Activated naive CD8-positive, alpha-beta T cell treated with anti-CD3 and anti-CD28 coated beads, Interleukin-2, amount 10 ng/mL, durations not matched to agents 7 days and 5 days (primary cell): ENCODE measurements at regions not wholly inside any gene's neighbourhood (a gene's known extent, or its start where the extent isn't known, plus 50 kb on each side); places are given as distances from the start of the nearest gene placed in this dataset.
"Not testable (repeated sequence)": the region's sequence is repeated elsewhere in the genome, so short reads cannot be mapped to it uniquely, and the experiment has no call there.

Experiments used
- ATAC-seq: fragments of 150-1000 bp; cut with Tn5 transposase; one replicate; pipeline ENCODE4 v1.10.0; 2021; ENCODE audit warnings: low read depth, moderate library complexity
- POLR2A ChIA-PET: fragments of 350-600 bp; sonication (Branson Sonifier 250); formaldehyde crosslinking; loops from one replicate; lab custom pipeline; 2021; ENCODE audit warnings: antibody characterized with exemption; lab: Charles Lee
- DNase-seq: peaks from one replicate; pipeline ENCODE4 v3.0.0; 2021
- H3K27ac Mint-ChIP-seq: one replicate; pipeline ENCODE4 v1.8.0; 2022; ENCODE audit warnings: mild to moderate bottlenecking, mixed read lengths
- H3K27me3 Mint-ChIP-seq: one replicate; pipeline ENCODE4 v1.8.0; 2022; ENCODE audit warnings: mild to moderate bottlenecking, moderate library complexity, mixed read lengths
- H3K36me3 Mint-ChIP-seq: one replicate; pipeline ENCODE4 v1.8.0; 2021; ENCODE audit warnings: mild to moderate bottlenecking, mixed read lengths
- H3K4me1 Mint-ChIP-seq: one replicate; pipeline ENCODE4 v1.8.0; 2021; ENCODE audit warnings: mixed read lengths
- H3K4me3 Mint-ChIP-seq: one replicate; pipeline ENCODE4 v1.8.0; 2022; ENCODE audit warnings: mild to moderate bottlenecking, moderate library complexity, mixed read lengths
- H3K9me3 Mint-ChIP-seq: one replicate; pipeline ENCODE4 v1.8.0; 2021; ENCODE audit warnings: mixed read lengths

DNA sequence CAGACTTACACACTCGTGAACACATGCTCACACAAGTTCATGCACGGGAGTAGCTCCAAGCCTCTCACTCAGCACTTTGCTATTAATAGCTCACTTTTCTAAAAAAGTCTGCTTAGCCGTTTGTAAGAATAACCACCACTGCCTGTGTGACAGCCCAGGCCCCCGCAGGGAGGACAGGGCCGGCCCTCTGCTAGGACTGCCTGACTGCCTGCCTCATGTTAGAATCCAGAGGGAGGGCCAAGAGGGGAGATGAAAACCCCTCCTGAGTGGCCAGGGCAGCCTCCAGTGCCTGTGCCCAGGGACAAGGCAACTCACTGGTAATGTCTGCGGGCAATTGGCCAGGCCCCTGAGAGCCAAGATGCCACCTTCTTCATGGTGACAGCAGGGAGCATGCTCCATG, 152.9 kb upstream of the PLGLB2 start:
- H3K4me1 Mint-ChIP-seq, H3K27me3 Mint-ChIP-seq, DNase-seq, H3K4me3 Mint-ChIP-seq, H3K27ac Mint-ChIP-seq, ATAC-seq, H3K36me3 Mint-ChIP-seq, POLR2A ChIA-PET, H3K9me3 Mint-ChIP-seq: not testable (repeated sequence)

DNA sequence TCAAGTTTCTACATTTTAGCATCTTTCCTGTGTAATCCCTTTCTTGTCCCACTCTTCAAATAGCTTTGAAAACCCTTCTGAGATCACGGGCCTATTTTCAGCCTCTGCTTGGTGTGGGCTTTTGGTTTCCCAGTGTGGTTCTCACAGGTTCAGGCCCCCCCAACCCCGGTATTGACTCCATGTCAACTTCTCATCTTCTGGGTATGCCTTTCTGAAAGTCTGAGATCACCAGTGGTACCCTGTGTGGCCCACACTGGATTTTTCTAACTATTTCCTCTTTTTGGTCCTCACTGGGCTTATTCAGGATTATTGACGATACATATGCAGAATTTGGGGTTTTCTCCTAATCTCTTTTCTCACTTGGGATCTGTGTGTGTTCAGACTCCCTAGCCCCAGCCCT, 146.9 kb upstream of the PLGLB2 start:
- H3K4me1 Mint-ChIP-seq, DNase-seq, H3K9me3 Mint-ChIP-seq, ATAC-seq, H3K4me3 Mint-ChIP-seq, H3K27me3 Mint-ChIP-seq, H3K27ac Mint-ChIP-seq, H3K36me3 Mint-ChIP-seq, POLR2A ChIA-PET: not testable (repeated sequence)

DNA sequence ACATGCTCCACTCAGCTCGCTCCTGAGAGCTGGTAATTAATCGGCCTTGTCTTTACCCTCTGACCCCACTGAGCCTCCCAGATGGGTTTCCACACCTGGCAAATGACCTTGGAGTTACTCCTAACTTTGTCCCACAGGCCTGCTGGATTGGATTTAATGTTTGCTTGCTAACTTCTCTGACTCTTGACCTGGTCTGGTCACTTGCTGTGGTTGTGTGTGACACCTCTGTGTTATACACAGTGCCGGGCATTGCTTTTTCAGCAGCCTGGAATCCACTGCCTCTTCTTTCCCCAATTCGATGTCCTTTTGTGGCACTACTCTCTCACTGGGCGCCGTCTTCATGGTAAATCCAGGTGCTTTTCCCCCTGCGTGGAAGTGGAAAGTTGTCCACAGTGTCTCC, 145.8 kb upstream of the PLGLB2 start:
- H3K9me3 Mint-ChIP-seq, H3K4me1 Mint-ChIP-seq, DNase-seq, H3K27me3 Mint-ChIP-seq, H3K36me3 Mint-ChIP-seq, H3K27ac Mint-ChIP-seq, H3K4me3 Mint-ChIP-seq, ATAC-seq, POLR2A ChIA-PET: not testable (repeated sequence)

DNA sequence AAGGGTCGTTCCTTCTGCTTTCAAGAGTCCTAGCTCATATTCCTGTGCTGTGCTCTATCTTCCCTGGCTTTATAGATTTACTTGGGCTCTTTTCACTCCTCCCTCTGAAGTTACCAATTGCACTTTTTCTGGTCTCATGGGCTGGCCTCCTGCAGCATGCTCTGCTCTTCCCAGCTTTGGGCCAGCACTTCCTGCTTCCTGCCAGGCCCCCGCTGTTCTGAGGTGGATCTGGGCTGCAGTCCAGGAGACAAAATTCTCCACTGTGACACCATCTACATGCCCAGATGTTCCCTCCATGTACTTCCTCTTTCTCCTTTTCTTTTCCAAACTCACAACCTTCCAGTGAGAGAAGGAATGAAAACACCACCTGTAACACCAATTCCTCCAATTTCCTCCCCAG, 145.2 kb upstream of the PLGLB2 start:
- H3K27me3 Mint-ChIP-seq, H3K27ac Mint-ChIP-seq, H3K4me3 Mint-ChIP-seq, H3K9me3 Mint-ChIP-seq, DNase-seq, POLR2A ChIA-PET, H3K36me3 Mint-ChIP-seq, ATAC-seq, H3K4me1 Mint-ChIP-seq: not testable (repeated sequence)

DNA sequence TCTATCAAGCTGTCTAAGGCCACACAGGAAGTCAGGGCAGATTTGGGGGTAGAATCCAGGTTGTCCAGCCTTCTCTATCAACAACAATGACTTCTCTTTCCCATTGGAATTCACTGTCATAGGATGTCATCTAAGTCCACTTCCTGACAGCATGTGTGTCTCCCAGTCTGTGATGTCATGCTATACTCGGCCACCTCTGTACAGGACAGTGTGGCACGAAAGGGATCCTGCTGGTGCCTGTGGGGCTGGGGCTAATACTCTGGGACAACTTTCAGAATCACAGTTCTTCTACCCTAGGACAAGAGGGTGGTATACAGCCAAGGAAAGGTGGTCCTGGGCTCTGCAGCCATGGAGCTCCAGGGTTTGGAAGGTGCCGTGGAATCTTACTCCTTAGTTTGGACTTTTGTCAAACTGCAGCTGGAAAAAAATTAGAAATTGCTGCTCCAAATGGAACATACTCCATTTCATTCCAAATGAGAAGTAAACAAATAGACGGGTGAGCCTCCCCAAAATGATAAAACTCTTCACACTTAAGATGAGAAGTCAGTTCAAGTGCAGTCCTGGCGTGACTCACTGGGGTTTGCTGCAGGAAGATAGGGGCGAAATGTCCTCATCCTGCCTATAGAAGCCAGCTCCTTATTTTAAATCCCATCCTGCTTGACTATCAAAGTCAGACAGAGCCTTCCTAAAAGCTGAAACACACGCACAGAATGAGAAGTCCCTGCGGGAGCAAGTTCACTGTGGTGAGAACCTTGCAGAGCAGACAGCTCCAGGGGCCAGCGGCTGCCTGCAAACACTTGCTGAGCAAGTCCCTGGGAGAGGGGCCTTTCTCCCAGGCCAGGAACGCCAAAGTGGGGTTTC, 144.2 kb upstream of the PLGLB2 start:
- ATAC-seq, H3K4me3 Mint-ChIP-seq, H3K27me3 Mint-ChIP-seq: not testable (repeated sequence)

DNA sequence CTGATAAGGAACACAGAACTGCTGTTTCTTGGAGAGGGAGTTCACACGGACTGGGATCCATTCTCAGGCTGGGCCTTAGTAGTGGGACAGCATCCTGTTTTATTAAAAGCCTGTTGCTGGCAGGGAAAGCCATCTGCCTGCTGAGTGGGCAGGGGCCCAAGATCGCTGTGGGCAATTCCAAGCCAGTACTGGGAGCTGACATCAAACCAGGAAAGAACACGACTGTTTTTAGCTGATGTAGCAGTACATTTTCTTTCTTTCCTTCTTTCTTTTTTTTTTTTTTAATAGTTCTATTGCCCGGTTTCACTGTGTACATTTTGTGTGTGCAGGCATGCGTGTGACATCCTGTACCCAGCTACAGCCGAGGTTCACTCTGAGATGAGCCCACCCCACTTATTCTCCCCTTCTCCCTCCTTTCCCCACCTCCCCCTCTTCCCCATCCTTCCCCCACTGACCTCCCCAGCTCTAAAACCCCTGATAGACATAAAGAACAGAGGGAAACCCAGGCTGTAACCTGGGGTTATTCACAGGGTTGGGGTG, 143.5 kb upstream of the PLGLB2 start:
- H3K4me1 Mint-ChIP-seq, ATAC-seq, H3K36me3 Mint-ChIP-seq, H3K27ac Mint-ChIP-seq, H3K9me3 Mint-ChIP-seq, H3K27me3 Mint-ChIP-seq, DNase-seq, POLR2A ChIA-PET, H3K4me3 Mint-ChIP-seq: not testable (repeated sequence)

More for the DNA sequence above, 144.2 kb upstream of the PLGLB2 start:
- POLR2A ChIA-PET, H3K36me3 Mint-ChIP-seq, DNase-seq, H3K4me1 Mint-ChIP-seq, H3K27ac Mint-ChIP-seq, H3K9me3 Mint-ChIP-seq: not testable (repeated sequence)

DNA sequence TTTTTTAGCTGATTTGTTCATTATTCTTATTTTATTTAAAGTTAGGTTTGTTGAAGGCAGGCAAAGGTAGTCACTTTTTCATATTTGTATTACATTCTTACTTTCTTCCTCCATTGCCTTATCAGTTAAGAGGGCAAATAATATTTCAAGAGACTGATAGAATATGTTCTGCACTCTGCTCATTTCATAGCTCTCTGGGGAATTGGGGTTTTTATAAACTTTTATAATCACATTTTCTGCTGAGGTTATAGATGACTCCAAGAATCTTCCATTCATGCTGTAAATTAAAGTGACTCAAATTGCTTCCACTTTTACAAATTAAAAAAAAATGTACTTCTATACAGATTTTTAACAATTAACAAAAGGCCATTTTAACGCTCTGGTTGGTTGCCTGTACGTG, 142.9 kb upstream of the PLGLB2 start:
- H3K4me1 Mint-ChIP-seq, H3K36me3 Mint-ChIP-seq, H3K9me3 Mint-ChIP-seq, H3K4me3 Mint-ChIP-seq, DNase-seq, POLR2A ChIA-PET, H3K27ac Mint-ChIP-seq, H3K27me3 Mint-ChIP-seq, ATAC-seq: not testable (repeated sequence)

DNA sequence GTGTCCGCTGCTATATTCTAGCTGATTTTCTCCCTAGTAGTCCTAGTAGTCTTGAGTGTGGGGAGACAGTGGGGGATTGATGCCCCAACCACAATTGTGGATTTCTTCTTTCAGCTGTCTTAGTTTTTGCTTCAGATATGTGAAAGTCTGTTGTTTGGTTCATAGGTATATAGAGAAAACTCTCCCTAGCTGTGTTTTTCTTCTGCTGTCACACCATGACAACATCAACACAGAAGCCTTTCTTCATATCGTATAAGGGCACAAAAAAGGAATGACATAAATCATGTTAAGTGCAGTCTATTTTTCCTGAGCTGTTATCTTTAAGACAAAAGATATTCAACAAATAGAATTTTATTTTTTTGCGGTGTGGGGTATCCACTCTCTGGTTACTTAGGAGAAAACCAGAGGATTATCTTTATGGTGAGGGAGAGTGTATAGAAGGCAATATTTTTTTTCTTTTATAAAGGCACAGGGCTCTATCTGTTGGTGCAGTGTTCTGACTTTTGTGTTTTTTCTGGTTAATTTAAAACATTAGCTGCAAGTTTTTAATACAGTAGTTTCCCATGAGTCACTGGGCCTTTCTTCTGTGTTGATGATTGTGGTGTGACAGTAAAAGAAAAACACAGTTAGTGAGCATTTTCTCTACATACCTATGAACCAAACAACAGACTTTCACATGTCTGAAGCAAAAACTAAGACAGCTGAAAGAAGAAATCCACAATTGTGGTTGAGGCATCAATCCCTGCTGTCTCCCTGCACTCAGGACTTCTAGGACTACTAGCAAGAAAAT, 139.3 kb upstream of the PLGLB2 start:
- H3K4me3 Mint-ChIP-seq, H3K27me3 Mint-ChIP-seq, H3K9me3 Mint-ChIP-seq, ATAC-seq, DNase-seq, H3K36me3 Mint-ChIP-seq, H3K4me1 Mint-ChIP-seq, POLR2A ChIA-PET, H3K27ac Mint-ChIP-seq: not testable (repeated sequence)

DNA sequence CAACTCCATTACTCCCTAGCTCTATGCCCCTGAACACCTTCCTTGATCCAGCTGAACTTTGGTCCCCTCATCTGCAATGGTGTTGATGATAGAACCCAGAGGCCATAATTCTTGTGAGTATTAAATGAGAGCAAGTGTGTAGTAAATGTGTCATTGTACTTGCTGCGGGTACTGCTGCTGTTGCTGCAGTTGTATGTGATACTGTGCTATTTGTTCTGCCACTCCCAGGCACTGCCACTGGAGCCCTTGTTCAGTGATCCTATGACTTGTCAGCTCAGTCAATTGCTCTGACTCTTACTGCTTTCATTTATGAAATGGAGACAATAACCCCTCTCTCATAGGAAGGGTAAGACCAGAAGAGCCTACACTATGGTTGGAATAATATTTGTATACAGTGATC, 136.9 kb upstream of the PLGLB2 start:
- H3K4me3 Mint-ChIP-seq, H3K27me3 Mint-ChIP-seq, H3K9me3 Mint-ChIP-seq, H3K27ac Mint-ChIP-seq, ATAC-seq, DNase-seq, H3K36me3 Mint-ChIP-seq, POLR2A ChIA-PET, H3K4me1 Mint-ChIP-seq: not testable (repeated sequence)

DNA sequence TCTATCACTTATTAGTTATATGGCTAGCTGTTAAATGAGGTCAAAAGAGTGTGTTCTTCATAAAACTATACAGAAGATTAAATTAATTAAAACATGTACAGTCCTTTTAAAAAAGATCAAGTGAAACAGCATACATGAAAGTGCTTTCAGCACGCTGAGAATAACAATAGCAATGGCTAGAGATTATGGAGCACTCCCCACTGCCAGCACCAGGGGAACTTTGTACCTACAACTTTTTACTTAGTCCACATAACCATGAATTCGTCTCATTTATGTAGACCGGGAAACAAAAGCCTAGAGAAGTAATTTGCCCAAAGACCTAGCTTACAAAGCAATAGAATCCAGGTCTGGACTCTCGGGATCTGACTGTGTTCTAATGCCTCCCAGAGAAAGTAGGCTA, 136.5 kb upstream of the PLGLB2 start:
- DNase-seq, H3K4me3 Mint-ChIP-seq, H3K27me3 Mint-ChIP-seq, H3K36me3 Mint-ChIP-seq, H3K27ac Mint-ChIP-seq, H3K4me1 Mint-ChIP-seq, POLR2A ChIA-PET, H3K9me3 Mint-ChIP-seq, ATAC-seq: not testable (repeated sequence)

DNA sequence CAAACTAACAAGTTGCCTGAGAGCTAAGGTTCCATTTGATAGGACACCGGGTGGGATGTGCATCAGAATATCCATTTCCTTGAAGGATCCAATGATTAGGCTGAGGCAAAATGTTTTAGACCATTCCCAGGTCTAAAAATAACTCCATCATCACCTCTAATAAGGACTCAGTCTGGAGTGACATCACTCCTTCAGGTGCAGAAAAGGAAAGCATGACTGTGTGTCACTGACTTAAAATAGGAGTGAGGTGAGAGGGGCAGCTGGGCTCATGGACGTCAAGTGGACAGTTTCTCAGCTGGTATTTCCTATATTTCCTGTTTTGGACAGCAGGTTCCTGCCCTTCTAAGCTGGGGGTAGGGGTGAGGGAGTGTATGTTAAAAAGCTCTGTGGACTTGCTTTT, 135.9 kb upstream of the PLGLB2 start:
- DNase-seq, POLR2A ChIA-PET, H3K27me3 Mint-ChIP-seq, H3K4me1 Mint-ChIP-seq, H3K4me3 Mint-ChIP-seq, ATAC-seq, H3K36me3 Mint-ChIP-seq, H3K9me3 Mint-ChIP-seq, H3K27ac Mint-ChIP-seq: not testable (repeated sequence)

DNA sequence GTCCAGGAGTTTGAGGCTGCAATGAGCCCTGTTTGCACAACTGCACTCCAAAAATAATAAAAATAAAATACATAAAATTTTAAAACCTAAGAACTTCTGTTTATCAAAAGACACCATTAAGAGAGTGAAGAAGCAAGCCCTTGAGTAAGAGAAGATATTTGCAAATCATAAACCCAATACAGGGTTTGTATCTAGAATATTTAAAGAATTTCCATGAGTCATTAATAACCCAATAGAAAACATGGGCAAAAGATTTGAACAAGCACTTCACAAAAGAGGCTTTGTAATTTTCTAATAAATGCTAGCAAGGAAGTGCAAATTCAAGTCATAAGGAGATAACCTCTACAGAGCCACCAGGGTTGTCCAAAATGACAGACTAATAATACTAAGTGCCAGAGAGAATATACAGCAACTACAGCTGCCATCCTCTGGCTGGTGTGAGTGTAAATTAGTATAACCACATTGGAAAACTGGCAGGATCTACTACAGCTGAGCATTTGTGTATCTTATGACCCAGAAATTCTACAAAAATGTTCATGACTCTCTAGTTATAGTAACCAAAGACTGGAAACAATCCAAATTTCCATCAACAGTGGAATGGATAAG, 133.0 kb upstream of the PLGLB2 start:
- H3K4me3 Mint-ChIP-seq, H3K27ac Mint-ChIP-seq, H3K36me3 Mint-ChIP-seq, ATAC-seq, H3K27me3 Mint-ChIP-seq, H3K4me1 Mint-ChIP-seq, DNase-seq, H3K9me3 Mint-ChIP-seq, POLR2A ChIA-PET: not testable (repeated sequence)

DNA sequence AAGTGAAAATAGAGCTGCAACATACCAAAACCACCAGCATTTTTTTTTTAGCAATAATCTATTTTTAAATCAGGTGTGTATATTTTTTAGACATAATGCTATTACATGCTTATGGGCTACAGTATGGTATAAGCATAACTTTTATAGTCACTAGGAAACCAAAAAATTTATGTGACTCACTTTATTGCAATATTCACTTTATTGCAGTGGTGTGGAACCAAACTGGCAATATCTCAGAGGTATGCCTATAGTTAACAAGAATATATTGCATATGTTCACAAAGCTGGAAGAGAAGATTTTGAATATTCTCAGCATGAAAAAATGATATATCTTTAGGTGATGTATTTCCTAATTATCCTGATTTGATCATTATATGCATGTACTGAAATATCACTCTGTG, 128.8 kb upstream of the PLGLB2 start:
- H3K9me3 Mint-ChIP-seq, DNase-seq, H3K4me3 Mint-ChIP-seq, H3K36me3 Mint-ChIP-seq, H3K4me1 Mint-ChIP-seq, H3K27me3 Mint-ChIP-seq, POLR2A ChIA-PET, ATAC-seq, H3K27ac Mint-ChIP-seq: not testable (repeated sequence)
